Uterus (tissue), 3 donors: ENCODE measurements at regions not wholly inside any gene's neighbourhood (a gene's known extent, or its start where the extent isn't known, plus 50 kb on each side); places are given as distances from the start of the nearest gene placed in this dataset.
"Not testable (repeated sequence)": the region's sequence is repeated elsewhere in the genome, so short reads cannot be mapped to it uniquely, and the experiment has no call there.

Source experiments
- DNase-seq, 2 donors: peaks; one replicate each; pipeline ENCODE4 v3.0.0-alpha.2; 2019 to 2020
- H3K27ac ChIP-seq, 2 donors: fragments of 200-600 bp; sonication (generic); 1 replicate in 1 of 2; 2 replicates in 1 of 2; pipeline ENCODE4 v1.5.1; 2016 to 2018
- H3K27me3 ChIP-seq, 2 donors: fragments of 200-600 bp; sonication (generic); one replicate each; pipeline ENCODE4 v1.5.1; 2018 to 2019; ENCODE audit warnings: control low read depth in 1 of 2
- H3K36me3 ChIP-seq, 2 donors: fragments of 200-600 bp; sonication (generic); one replicate each; pipeline ENCODE4 v1.5.1; 2019; ENCODE audit warnings: control low read depth in 1 of 2
- H3K4me1 ChIP-seq, 2 donors: fragments of 200-600 bp; sonication (generic); one replicate each; pipeline ENCODE4 v1.5.1; 2018 to 2019; ENCODE audit warnings: control low read depth in 1 of 2
- H3K4me3 ChIP-seq, 2 donors: fragments of 200-600 bp; sonication (generic); 1 replicate in 1 of 2; 2 replicates in 1 of 2; pipeline ENCODE4 v1.5.1; 2018 to 2019; ENCODE audit warnings: mild to moderate bottlenecking in 1 of 2
- H3K9me3 ChIP-seq, 2 donors: fragments of 200-600 bp; sonication (generic); one replicate each; pipeline ENCODE4 v1.5.1; 2019; ENCODE audit warnings: control low read depth in 1 of 2
- CTCF ChIP-seq, 4 experiments: fragments of 200-600 bp in 2 of 4; fragments of 450-650 bp in 2 of 4; sonication (generic) in 2 of 4; IDR thresholded peaks; one replicate each; pipeline ENCODE4 v1.5.1; 2016 to 2019; ENCODE audit warnings: antibody characterized with exemption in 4 of 4, mild to moderate bottlenecking in 2 of 4, moderate library complexity in 1 of 4
- POLR2A ChIP-seq, 2 donors: fragments of 450-650 bp; IDR thresholded peaks; one replicate each; pipeline ENCODE4 v1.6.1; 2016; ENCODE audit warnings: antibody characterized with exemption in 2 of 2, mild to moderate bottlenecking in 1 of 2, moderate library complexity in 1 of 2
- intact Hi-C: fragments of 100-400 bp; cut with DNase I; formaldehyde crosslinking; loops from one replicate; pipeline ENCODE4 v1.15.1; 2023; ENCODE audit warnings: low total_unique reads
- donor health status: DM: yes; HTN: yes; CAD: no.

GRCh38 chr2:196295005-196295404 is 123.6 kb upstream of the STK17B start:
- intact Hi-C loops: no loop called here
- H3K4me3 ChIP-seq: no peak overlapping the region
- no peak for DNase-seq
- H3K27me3 ChIP-seq: no peaks in the 10 kb centered on the region
- no peaks in the 10 kb centered on the region for H3K9me3 ChIP-seq
- H3K27ac ChIP-seq: no peak overlapping the region
- H3K36me3 ChIP-seq: peaks cover 0 to 3% of the 10 kb centered on the region in 2 donors
- H3K4me1 ChIP-seq: no peaks in the 10 kb centered on the region
- no peak for TF ChIP-seq POLR2A (IDR thresholded peaks at IDR 0.05)
- TF ChIP-seq CTCF (IDR thresholded peaks at IDR 0.05): no peak

GRCh38 chr2:196298106-196298723 is 126.8 kb upstream of the STK17B start:
- TF ChIP-seq CTCF (IDR thresholded peaks at IDR 0.05): peak; percentile 36 to 50 (median 45)
- intact Hi-C loops, H3K27ac ChIP-seq, H3K9me3 ChIP-seq, DNase-seq, H3K4me3 ChIP-seq, H3K27me3 ChIP-seq, H3K36me3 ChIP-seq, H3K4me1 ChIP-seq: not testable (repeated sequence)

GRCh38 chr2:196307775-196308305 is 136.5 kb upstream of the STK17B start:
- no peaks in the 10 kb centered on the region for H3K36me3 ChIP-seq
- no peak for TF ChIP-seq CTCF (IDR thresholded peaks at IDR 0.05)
- no peak overlapping the region for H3K27ac ChIP-seq
- intact Hi-C loops: no loop called here
- no peaks in the 10 kb centered on the region for H3K27me3 ChIP-seq
- no peaks in the 10 kb centered on the region for H3K4me1 ChIP-seq
- DNase-seq: no peak
- no peak overlapping the region for H3K4me3 ChIP-seq
- H3K9me3 ChIP-seq: no peaks in the 10 kb centered on the region

GRCh38 chr2:196309691-196310090 is 138.3 kb upstream of the STK17B start:
- DNase-seq: no peak
- TF ChIP-seq POLR2A (IDR thresholded peaks at IDR 0.05) (no peak), CTCF (IDR thresholded peaks at IDR 0.05) (no peak)
- intact Hi-C loops: no loop called here
- Histone ChIP-seq H3K4me3 (no peak overlapping the region), H3K4me1 (no peaks in the 10 kb centered on the region), H3K27me3 (no peaks in the 10 kb centered on the region), H3K36me3 (no peaks in the 10 kb centered on the region), H3K9me3 (no peaks in the 10 kb centered on the region), H3K27ac (no peak overlapping the region)

GRCh38 chr2:196314157-196314556 is 142.8 kb upstream of the STK17B start:
- no peak for TF ChIP-seq CTCF (IDR thresholded peaks at IDR 0.05)
- TF ChIP-seq POLR2A (IDR thresholded peaks at IDR 0.05): no peak
- intact Hi-C loops: no loop called here
- no peak for DNase-seq
- Histone ChIP-seq H3K36me3 (no peaks in the 10 kb centered on the region), H3K4me3 (no peak overlapping the region), H3K27ac (no peak overlapping the region), H3K4me1 (no peaks in the 10 kb centered on the region), H3K9me3 (no peaks in the 10 kb centered on the region), H3K27me3 (no peaks in the 10 kb centered on the region)
